Stomach smooth muscle (tissue), 2 donors: ENCODE measurements at regions not wholly inside any gene's neighbourhood (a gene's known extent, or its start where the extent isn't known, plus 50 kb on each side); places are given as distances from the start of the nearest gene placed in this dataset.

ENCODE experiments used
- H3K27ac ChIP-seq: one replicate; pipeline ENCODE4 v1.7.0; 2013; ENCODE audit warnings: mild to moderate bottlenecking, low read length, inconsistent platforms
- H3K27me3 ChIP-seq, 2 donors: one replicate each; pipeline ENCODE4 v1.7.0; 2013; ENCODE audit warnings: low read length in 2 of 2; ENCODE audit not compliant: insufficient read depth in 2 of 2, control insufficient read depth in 1 of 2
- H3K36me3 ChIP-seq, 2 donors: one replicate each; pipeline ENCODE4 v1.7.0; 2013; ENCODE audit warnings: low read length in 2 of 2; ENCODE audit not compliant: control insufficient read depth in 2 of 2, insufficient read depth in 2 of 2
- H3K4me1 ChIP-seq: one replicate; pipeline ENCODE4 v1.7.0; 2013; ENCODE audit warnings: low read length; ENCODE audit not compliant: control insufficient read depth, insufficient read depth
- H3K4me3 ChIP-seq, 2 donors: one replicate each; pipeline ENCODE4 v1.7.0; 2013; ENCODE audit warnings: low read length in 2 of 2
- H3K9ac ChIP-seq, 2 donors: one replicate each; pipeline ENCODE4 v1.7.0; 2013; ENCODE audit warnings: low read length in 2 of 2, mild to moderate bottlenecking in 1 of 2
- H3K9me3 ChIP-seq, 2 donors: one replicate each; pipeline ENCODE4 v1.7.0; 2013; ENCODE audit warnings: low read length in 2 of 2; ENCODE audit not compliant: control insufficient read depth in 2 of 2
- donor health status: healthy.
- donor health status: Pancreatic carcinoma.

GRCh38 chr15:31263751-31264558, 62.7 kb upstream of the KLF13 start:
- peak overlapping the region in 1 of 2 donors; percentile 8 for H3K4me3 ChIP-seq
- H3K9me3 ChIP-seq = no peaks in the 10 kb centered on the region
- H3K27me3 ChIP-seq = no peaks in the 10 kb centered on the region
- H3K4me1 ChIP-seq = peaks cover 18% of the 10 kb centered on the region
- no peaks in the 10 kb centered on the region for H3K36me3 ChIP-seq
- peak overlapping the region in 1 of 2 donors; percentile 9 for H3K9ac ChIP-seq
- H3K27ac ChIP-seq = no peak overlapping the region

DNA sequence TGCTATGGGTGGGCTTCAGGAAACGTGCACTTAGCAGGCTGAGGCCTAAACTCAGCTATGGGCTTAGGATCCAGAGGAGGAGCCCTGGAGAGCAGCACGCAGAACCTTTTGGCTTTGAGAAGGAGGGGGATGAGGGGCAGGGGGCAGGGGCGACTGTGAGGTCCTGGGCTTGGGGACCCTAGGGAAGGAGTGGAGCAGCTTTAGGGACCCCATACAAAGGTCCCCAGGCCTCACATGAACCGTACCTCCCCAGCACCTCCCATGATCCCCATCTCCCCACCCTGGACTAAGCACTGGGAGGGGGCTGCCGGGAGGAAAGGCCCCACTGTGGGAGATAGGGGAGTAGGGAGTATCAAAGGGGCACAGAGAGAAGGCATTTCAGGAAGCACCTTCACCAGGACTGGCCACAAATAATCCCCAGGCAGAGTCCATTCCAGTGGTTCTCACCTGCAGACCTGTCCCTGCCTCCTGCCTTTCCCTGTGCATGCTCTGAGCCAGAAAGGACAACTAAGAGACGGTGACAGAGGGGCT, 62.0 kb upstream of the KLF13 start:
- no peak overlapping the region for H3K27ac ChIP-seq
- H3K9ac ChIP-seq = no peak overlapping the region
- H3K27me3 ChIP-seq = no peaks in the 10 kb centered on the region
- H3K9me3 ChIP-seq = no peaks in the 10 kb centered on the region
- no peak overlapping the region for H3K4me3 ChIP-seq
- H3K36me3 ChIP-seq = no peaks in the 10 kb centered on the region
- peaks cover 18% of the 10 kb centered on the region for H3K4me1 ChIP-seq

- H3K27ac ChIP-seq = no peak overlapping the region
- H3K9ac ChIP-seq = no peak overlapping the region
These were observed 61.4 kb upstream of the KLF13 start for GRCh38 chr15:31265090-31265870.

GRCh38 chr15:31265871-31266711, 60.5 kb upstream of the KLF13 start:
- H3K36me3 ChIP-seq = no peaks in the 10 kb centered on the region
- peaks cover 18% of the 10 kb centered on the region for H3K4me1 ChIP-seq
- H3K9ac ChIP-seq = no peak overlapping the region
- H3K27ac ChIP-seq = no peak overlapping the region
- no peaks in the 10 kb centered on the region for H3K9me3 ChIP-seq
- H3K4me3 ChIP-seq = no peak overlapping the region
- H3K27me3 ChIP-seq = no peaks in the 10 kb centered on the region

More at GRCh38 chr15:31265090-31265870, 61.4 kb upstream of the KLF13 start:
- Histone ChIP-seq H3K36me3 (no peaks in the 10 kb centered on the region), H3K27me3 (no peaks in the 10 kb centered on the region), H3K9me3 (no peaks in the 10 kb centered on the region), H3K4me1 (peaks cover 18% of the 10 kb centered on the region), H3K4me3 (no peak overlapping the region)

DNA sequence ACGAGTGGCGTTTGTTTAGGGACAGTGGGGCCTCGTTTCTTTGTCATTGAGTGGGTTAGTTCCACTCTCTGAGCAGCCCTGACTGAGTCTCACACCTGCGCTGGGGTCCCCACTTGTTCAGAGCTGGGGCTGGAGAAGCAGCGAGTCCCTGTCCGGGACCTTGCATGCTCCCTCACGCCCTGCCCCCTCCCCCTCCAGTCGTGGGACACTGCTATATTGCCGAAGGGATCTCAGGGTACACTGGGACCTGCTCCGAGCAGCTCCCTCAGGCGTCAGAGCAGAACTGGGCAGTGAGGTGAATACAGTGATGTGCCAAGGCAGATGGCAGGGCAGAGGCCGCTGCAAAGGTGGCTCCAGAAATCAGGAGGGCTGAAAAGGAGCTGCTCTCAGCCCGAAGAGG, 59.9 kb upstream of the KLF13 start:
- Histone ChIP-seq H3K4me1 (peaks cover 18% of the 10 kb centered on the region), H3K9ac (no peak overlapping the region), H3K36me3 (no peaks in the 10 kb centered on the region), H3K9me3 (no peaks in the 10 kb centered on the region), H3K4me3 (no peak overlapping the region), H3K27me3 (no peaks in the 10 kb centered on the region), H3K27ac (no peak overlapping the region)

GRCh38 chr15:31267161-31268107, 59.2 kb upstream of the KLF13 start:
- H3K9ac ChIP-seq = no peak overlapping the region
- no peak overlapping the region for H3K4me3 ChIP-seq
- H3K36me3 ChIP-seq = no peaks in the 10 kb centered on the region
- H3K4me1 ChIP-seq = peaks cover 18% of the 10 kb centered on the region
- H3K27ac ChIP-seq = no peak overlapping the region
- H3K27me3 ChIP-seq = no peaks in the 10 kb centered on the region
- no peaks in the 10 kb centered on the region for H3K9me3 ChIP-seq

DNA sequence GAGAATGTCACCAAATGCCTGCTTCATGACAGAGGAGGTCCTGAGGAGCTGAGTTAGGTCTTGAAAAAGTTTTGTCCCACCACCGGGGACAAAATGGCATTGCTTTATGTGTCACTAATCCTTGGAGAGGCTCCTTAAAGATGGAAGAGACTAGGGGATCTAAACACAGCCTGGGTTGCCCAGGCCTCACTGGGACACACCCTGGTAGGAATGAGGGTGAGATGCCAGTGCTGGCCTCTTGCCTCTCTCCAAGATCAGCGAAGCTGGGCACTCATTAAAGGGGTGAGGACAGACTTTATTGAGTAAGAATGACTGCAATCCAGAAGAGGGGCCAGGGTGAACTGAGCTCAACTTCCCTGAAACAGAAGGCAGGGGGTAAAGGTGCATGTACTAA, 58.5 kb upstream of the KLF13 start:
- Histone ChIP-seq H3K27ac (no peak overlapping the region), H3K4me1 (peaks cover 18% of the 10 kb centered on the region), H3K9me3 (no peaks in the 10 kb centered on the region), H3K9ac (no peak overlapping the region), H3K4me3 (no peak overlapping the region), H3K27me3 (no peaks in the 10 kb centered on the region), H3K36me3 (no peaks in the 10 kb centered on the region)

GRCh38 chr15:31268911-31269784, 57.5 kb upstream of the KLF13 start:
- H3K36me3 ChIP-seq = no peaks in the 10 kb centered on the region
- H3K27me3 ChIP-seq = no peaks in the 10 kb centered on the region
- no peak overlapping the region for H3K9ac ChIP-seq
- no peak overlapping the region for H3K27ac ChIP-seq
- H3K4me1 ChIP-seq = peaks cover 11% of the 10 kb centered on the region
- H3K9me3 ChIP-seq = no peaks in the 10 kb centered on the region
- H3K4me3 ChIP-seq = no peak overlapping the region

DNA sequence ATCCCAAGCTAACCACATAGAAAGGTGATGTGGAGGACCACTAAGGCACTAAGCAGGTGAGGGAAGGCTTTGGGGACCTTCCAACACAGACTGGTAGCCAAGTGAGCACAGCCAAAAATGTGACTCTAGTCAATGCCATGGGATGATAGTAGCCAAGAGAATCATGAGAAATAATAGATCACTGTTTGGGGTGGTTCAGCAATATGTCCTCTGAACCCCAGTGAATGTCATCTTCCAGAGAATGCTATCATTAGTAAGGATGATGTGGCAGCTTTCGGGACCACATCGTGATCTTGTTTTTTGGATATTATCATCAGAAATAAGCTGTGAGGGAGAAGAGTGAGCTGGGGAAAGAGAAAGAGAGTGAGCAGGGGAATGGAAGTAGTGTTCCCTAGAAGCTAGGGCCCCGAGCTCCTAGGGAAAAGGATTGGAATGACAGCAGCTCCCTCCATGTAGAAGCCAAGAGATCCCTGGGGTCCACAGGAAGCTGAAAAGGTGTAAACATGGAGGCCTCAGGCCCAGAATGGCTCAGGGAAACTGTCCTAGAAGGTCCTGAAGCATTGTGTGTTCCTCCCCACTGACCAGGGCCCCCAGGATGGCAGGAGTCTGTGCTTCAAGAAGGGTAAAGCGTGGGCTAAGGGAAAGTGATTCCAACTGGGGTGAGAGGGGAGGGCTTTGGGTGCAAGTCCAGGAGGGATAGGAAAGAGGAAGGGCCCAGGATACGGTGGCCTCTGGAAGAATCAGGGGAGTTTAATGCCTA, 56.6 kb upstream of the KLF13 start:
- no peaks in the 10 kb centered on the region for H3K36me3 ChIP-seq
- no peaks in the 10 kb centered on the region for H3K27me3 ChIP-seq
- H3K4me3 ChIP-seq = no peak overlapping the region
- H3K27ac ChIP-seq = no peak overlapping the region
- no peaks in the 10 kb centered on the region for H3K9me3 ChIP-seq
- H3K9ac ChIP-seq = no peak overlapping the region
- peaks cover 4% of the 10 kb centered on the region for H3K4me1 ChIP-seq
